Activated CD4-positive, alpha-beta T cell treated with anti-CD3 and anti-CD28 coated beads, Interleukin-2, amount 10 ng/mL, durations not matched to agents 7 days and 5 days (primary cell): ENCODE measurements at regions not wholly inside any gene's neighbourhood (a gene's known extent, or its start where the extent isn't known, plus 50 kb on each side); places are given as distances from the start of the nearest gene placed in this dataset.

Source experiments
- CTCF ChIA-PET: fragments of 350-600 bp; sonication (Branson Sonifier 250); formaldehyde crosslinking; loops from one replicate; lab custom pipeline; 2021; ENCODE audit warnings: antibody characterized with exemption; lab: Charles Lee
- POLR2A ChIA-PET: fragments of 350-600 bp; sonication (Branson Sonifier 250); formaldehyde crosslinking; loops from one replicate; lab custom pipeline; 2021; ENCODE audit warnings: antibody characterized with exemption; lab: Charles Lee
- DNase-seq: peaks from one replicate; pipeline ENCODE4 v3.0.0-alpha.2; 2020
- H3K27ac Mint-ChIP-seq: one replicate; pipeline ENCODE4 v1.8.0; 2021; ENCODE audit warnings: mild to moderate bottlenecking, moderate library complexity, mixed read lengths
- H3K27me3 Mint-ChIP-seq: one replicate; pipeline ENCODE4 v1.8.0; 2021; ENCODE audit warnings: mixed read lengths
- H3K36me3 Mint-ChIP-seq: one replicate; pipeline ENCODE4 v1.8.0; 2021; ENCODE audit warnings: low read depth, mixed read lengths
- H3K4me1 Mint-ChIP-seq: one replicate; pipeline ENCODE4 v1.8.0; 2021; ENCODE audit warnings: mixed read lengths
- H3K4me3 Mint-ChIP-seq: one replicate; pipeline ENCODE4 v1.8.0; 2021; ENCODE audit warnings: mild to moderate bottlenecking, moderate library complexity, mixed read lengths
- H3K9me3 Mint-ChIP-seq: one replicate; pipeline ENCODE4 v1.8.0; 2021; ENCODE audit warnings: mixed read lengths

DNA sequence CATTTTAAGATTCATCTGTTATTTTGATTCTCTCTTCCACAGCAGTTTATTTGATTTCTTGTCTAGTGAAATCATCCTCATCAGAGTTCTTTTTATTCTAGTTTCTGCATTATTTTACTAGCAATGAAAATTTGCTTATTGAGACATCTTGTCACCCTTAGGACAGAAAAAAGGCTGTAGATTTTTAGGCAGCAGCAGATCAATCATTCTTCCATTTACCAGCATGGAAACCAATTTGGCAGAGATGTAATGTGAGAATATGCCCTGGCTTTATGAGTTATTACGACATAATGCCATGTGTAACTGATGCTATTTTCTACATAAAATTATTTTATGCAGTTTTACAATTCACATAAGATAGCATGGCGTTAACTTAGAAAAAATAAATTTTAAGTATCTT is 688.6 kb upstream of the SLC10A2 start:
- H3K4me1 Mint-ChIP-seq, result no peaks in the 10 kb centered on the region
- no peaks in the 10 kb centered on the region for H3K36me3 Mint-ChIP-seq
- no peaks in the 10 kb centered on the region for H3K9me3 Mint-ChIP-seq
- H3K4me3 Mint-ChIP-seq, result no peak overlapping the region
- ChIA-PET POLR2A (no interaction called here), CTCF (no interaction called here)
- no peaks in the 10 kb centered on the region for H3K27me3 Mint-ChIP-seq
- no peak overlapping the region for H3K27ac Mint-ChIP-seq
- no peak for DNase-seq

GRCh38 chr13:103734837-103735236 is 668.6 kb upstream of the SLC10A2 start:
- H3K27ac Mint-ChIP-seq, result no peak overlapping the region
- DNase-seq, result no peak
- CTCF ChIA-PET, result no interaction called here

DNA sequence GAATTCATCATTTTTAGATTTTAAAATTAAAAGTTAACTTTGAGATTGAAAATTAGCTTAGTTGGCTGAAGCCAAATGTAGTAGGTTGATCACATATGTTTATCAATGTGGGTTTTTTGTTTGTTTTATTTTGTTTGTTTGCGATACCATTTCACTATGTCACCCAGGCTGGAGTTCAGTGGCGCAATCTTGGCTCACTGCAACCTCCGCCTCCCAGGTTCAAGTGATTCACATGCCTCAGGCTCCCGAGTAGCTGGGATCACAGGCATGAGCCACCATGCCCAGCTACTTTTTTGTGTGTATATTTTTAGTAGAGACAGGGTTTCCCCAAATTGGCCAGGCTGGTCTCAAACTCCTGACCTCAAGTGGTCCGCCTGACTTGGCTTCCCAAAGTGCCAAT is 665.7 kb upstream of the SLC10A2 start:
- DNase-seq, result no peak
- POLR2A ChIA-PET, result no interaction called here
- no peaks in the 10 kb centered on the region for H3K9me3 Mint-ChIP-seq
- H3K27ac Mint-ChIP-seq, result no peak overlapping the region
- H3K4me1 Mint-ChIP-seq, result no peaks in the 10 kb centered on the region
- H3K4me3 Mint-ChIP-seq, result no peak overlapping the region
- CTCF ChIA-PET, result no interaction called here
- no peaks in the 10 kb centered on the region for H3K36me3 Mint-ChIP-seq
- H3K27me3 Mint-ChIP-seq, result no peaks in the 10 kb centered on the region

More at GRCh38 chr13:103734837-103735236, 668.6 kb upstream of the SLC10A2 start:
- Mint-ChIP-seq H3K9me3 (no peaks in the 10 kb centered on the region), H3K4me1 (no peaks in the 10 kb centered on the region), H3K27me3 (no peaks in the 10 kb centered on the region), H3K4me3 (no peak overlapping the region), H3K36me3 (no peaks in the 10 kb centered on the region)
- POLR2A ChIA-PET, result no interaction called here

DNA sequence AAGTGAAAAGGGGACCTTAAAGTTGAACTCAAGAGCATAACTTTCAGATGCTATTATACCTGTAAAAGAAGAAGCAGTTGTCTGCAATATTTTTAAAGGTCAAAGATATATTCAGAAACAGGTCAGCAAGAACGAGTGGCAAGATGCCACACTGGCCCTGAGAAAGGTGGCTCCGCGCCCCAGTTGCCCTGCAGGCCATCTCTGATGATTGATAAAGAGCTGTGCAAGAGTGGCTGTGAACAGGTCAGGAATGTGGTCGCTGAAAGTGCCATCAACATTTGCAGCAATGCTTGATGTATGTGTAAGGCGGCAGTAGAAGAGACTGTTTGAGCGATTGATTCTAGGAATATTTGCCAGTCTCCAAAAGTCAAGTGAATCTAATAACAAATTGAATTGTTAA is 664.2 kb upstream of the SLC10A2 start:
- Mint-ChIP-seq H3K27ac (no peak overlapping the region), H3K36me3 (no peaks in the 10 kb centered on the region), H3K4me3 (no peak overlapping the region), H3K9me3 (no peaks in the 10 kb centered on the region), H3K27me3 (no peaks in the 10 kb centered on the region), H3K4me1 (no peaks in the 10 kb centered on the region)
- DNase-seq, result no peak
- POLR2A ChIA-PET, result no interaction called here
- CTCF ChIA-PET, result no interaction called here

DNA sequence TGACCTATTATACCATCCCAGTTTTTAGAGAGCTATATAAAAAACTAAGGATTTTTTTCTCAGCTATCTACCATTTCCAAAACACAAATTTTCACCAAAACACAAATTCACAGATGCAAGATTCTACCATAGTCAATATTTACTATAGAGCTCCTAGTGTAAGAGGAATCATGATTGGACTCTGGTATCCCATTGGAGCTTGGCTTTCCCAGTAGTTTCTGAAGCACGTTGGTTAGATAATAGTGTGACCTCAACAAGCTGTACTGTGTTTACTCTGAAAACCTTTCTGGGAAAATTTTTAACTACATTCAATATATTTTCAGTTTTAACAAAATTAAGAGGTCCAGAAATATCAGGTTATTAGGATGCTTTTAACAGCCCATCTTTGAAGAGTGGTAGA is 660.6 kb upstream of the SLC10A2 start:
- Mint-ChIP-seq H3K4me1 (no peaks in the 10 kb centered on the region), H3K4me3 (no peak overlapping the region)

GRCh38 chr13:103716718-103717117 is 650.5 kb upstream of the SLC10A2 start:
- POLR2A ChIA-PET, result no interaction called here
- CTCF ChIA-PET, result no interaction called here
- no peak overlapping the region for H3K4me3 Mint-ChIP-seq
- H3K27me3 Mint-ChIP-seq, result no peaks in the 10 kb centered on the region
- H3K36me3 Mint-ChIP-seq, result no peaks in the 10 kb centered on the region
- peaks cover 7% of the 10 kb centered on the region for H3K9me3 Mint-ChIP-seq
- no peak for DNase-seq
- H3K27ac Mint-ChIP-seq, result no peak overlapping the region
- no peaks in the 10 kb centered on the region for H3K4me1 Mint-ChIP-seq

More for the DNA sequence above, 660.6 kb upstream of the SLC10A2 start:
- CTCF ChIA-PET, result no interaction called here
- Mint-ChIP-seq H3K27me3 (no peaks in the 10 kb centered on the region), H3K9me3 (no peaks in the 10 kb centered on the region), H3K27ac (no peak overlapping the region), H3K36me3 (no peaks in the 10 kb centered on the region)
- POLR2A ChIA-PET, result interaction anchor here (0.5 kb wide), 1 partner anchor 24 kb away, joined by 5 read pairs; no protein-coding TSS in a partner anchor
- no peak for DNase-seq

DNA sequence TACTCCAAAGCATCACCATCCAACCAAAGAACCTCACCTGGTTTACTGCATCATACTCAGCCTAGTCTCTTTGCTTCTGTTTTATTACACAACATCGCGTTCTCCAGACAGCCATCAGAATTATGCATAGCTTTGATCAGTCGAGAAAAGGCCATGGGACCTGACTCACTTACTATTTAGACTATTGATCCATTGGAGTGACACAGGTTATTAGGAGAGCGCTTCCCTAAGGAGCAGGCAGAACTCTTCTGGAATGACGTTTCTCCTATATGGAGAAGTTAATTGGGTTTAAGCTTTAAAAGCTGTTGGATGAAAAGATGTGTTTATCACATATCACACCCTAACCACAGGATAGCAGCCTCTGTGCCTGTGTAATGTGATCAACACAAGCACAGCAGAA is 649.1 kb upstream of the SLC10A2 start:
- H3K36me3 Mint-ChIP-seq, result no peaks in the 10 kb centered on the region
- ChIA-PET POLR2A (no interaction called here), CTCF (no interaction called here)
- no peaks in the 10 kb centered on the region for H3K27me3 Mint-ChIP-seq
- no peaks in the 10 kb centered on the region for H3K4me1 Mint-ChIP-seq
- no peak overlapping the region for H3K4me3 Mint-ChIP-seq
- no peak for DNase-seq
- peaks cover 7% of the 10 kb centered on the region for H3K9me3 Mint-ChIP-seq
- H3K27ac Mint-ChIP-seq, result no peak overlapping the region

GRCh38 chr13:103703246-103703645 is 637.0 kb upstream of the SLC10A2 start:
- DNase-seq, result no peak
- Mint-ChIP-seq H3K9me3 (no peaks in the 10 kb centered on the region), H3K4me1 (no peaks in the 10 kb centered on the region), H3K36me3 (no peaks in the 10 kb centered on the region), H3K27me3 (no peaks in the 10 kb centered on the region), H3K27ac (no peak overlapping the region), H3K4me3 (no peak overlapping the region)
- POLR2A ChIA-PET, result interaction anchor here (0.7 kb wide), 1 partner anchor 23 kb away, joined by 5 read pairs; no protein-coding TSS in a partner anchor
- CTCF ChIA-PET, result interaction anchor here (0.6 kb wide), 1 partner anchor 305 kb away, joined by 6 read pairs; no protein-coding TSS in a partner anchor

DNA sequence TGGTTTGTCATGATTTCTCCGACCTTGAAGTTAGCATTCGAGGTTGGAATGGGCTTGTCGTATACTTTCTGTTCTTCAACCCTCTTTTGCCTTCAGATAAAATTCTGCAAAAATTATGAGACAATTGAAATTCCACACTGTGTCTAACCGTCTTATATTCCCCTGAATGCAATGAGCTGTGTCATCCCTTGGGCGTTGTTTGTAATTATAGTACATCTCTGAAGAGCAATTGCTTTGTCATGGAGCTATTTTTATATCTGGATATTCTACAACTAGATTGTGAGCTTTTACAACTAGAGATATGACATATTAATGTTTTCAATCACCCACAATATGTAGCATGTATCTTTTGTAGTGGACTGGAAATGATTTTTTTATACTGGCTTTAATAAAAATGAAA is 631.8 kb upstream of the SLC10A2 start:
- DNase-seq, result no peak
- no peaks in the 10 kb centered on the region for H3K27me3 Mint-ChIP-seq
- no peaks in the 10 kb centered on the region for H3K9me3 Mint-ChIP-seq
- H3K4me3 Mint-ChIP-seq, result no peak overlapping the region
- H3K27ac Mint-ChIP-seq, result no peak overlapping the region
- CTCF ChIA-PET, result interaction anchor here (0.7 kb wide), 1 partner anchor 9 kb away, joined by 3 read pairs; no protein-coding TSS in a partner anchor
- H3K4me1 Mint-ChIP-seq, result no peaks in the 10 kb centered on the region
- POLR2A ChIA-PET, result no interaction called here
- no peaks in the 10 kb centered on the region for H3K36me3 Mint-ChIP-seq

- POLR2A ChIA-PET, result no interaction called here
- H3K36me3 Mint-ChIP-seq, result no peaks in the 10 kb centered on the region
- CTCF ChIA-PET, result no interaction called here
- no peak overlapping the region for H3K4me3 Mint-ChIP-seq
- H3K27ac Mint-ChIP-seq, result no peak overlapping the region
- no peaks in the 10 kb centered on the region for H3K4me1 Mint-ChIP-seq
- H3K9me3 Mint-ChIP-seq, result no peaks in the 10 kb centered on the region
- DNase-seq, result no peak
- H3K27me3 Mint-ChIP-seq, result no peaks in the 10 kb centered on the region
Measured at GRCh38 chr13:103695320-103695719, 629.1 kb upstream of the SLC10A2 start.

DNA sequence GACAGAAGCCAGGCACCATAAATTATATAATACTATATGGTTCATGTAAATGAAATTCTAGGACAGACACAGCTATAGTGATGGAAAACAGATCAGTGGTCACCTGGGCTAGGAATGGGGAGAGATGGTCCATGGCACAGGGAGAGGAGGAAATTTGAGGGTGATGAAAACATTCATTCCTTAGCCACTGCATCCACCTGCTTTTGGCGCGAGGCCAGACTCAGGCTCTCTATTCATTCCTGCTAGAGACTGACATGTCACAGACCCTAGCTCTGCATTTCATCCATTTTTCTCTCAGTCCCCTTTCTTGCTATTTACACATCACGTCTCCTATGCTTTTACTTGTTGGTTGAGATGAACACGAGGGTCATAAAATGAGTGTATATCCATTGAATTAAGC is 628.3 kb upstream of the SLC10A2 start:
- no peak overlapping the region for H3K4me3 Mint-ChIP-seq
- no peak for DNase-seq
- H3K27me3 Mint-ChIP-seq, result no peaks in the 10 kb centered on the region
- no peaks in the 10 kb centered on the region for H3K36me3 Mint-ChIP-seq
- H3K9me3 Mint-ChIP-seq, result no peaks in the 10 kb centered on the region
- no peaks in the 10 kb centered on the region for H3K4me1 Mint-ChIP-seq
- ChIA-PET CTCF (no interaction called here), POLR2A (no interaction called here)
- no peak overlapping the region for H3K27ac Mint-ChIP-seq

GRCh38 chr13:103694033-103694432 is 627.8 kb upstream of the SLC10A2 start:
- Mint-ChIP-seq H3K27me3 (no peaks in the 10 kb centered on the region), H3K4me1 (no peaks in the 10 kb centered on the region)
- CTCF ChIA-PET, result no interaction called here

GRCh38 chr13:103692442-103692841 is 626.2 kb upstream of the SLC10A2 start:
- Mint-ChIP-seq H3K4me1 (no peaks in the 10 kb centered on the region), H3K27me3 (no peaks in the 10 kb centered on the region), H3K4me3 (no peak overlapping the region), H3K36me3 (no peaks in the 10 kb centered on the region), H3K9me3 (no peaks in the 10 kb centered on the region), H3K27ac (no peak overlapping the region)
- no peak for DNase-seq
- POLR2A ChIA-PET, result no interaction called here
- CTCF ChIA-PET, result no interaction called here

More at GRCh38 chr13:103694033-103694432, 627.8 kb upstream of the SLC10A2 start:
- H3K36me3 Mint-ChIP-seq, result no peaks in the 10 kb centered on the region
- no peak for DNase-seq
- no peak overlapping the region for H3K27ac Mint-ChIP-seq
- POLR2A ChIA-PET, result no interaction called here
- H3K9me3 Mint-ChIP-seq, result no peaks in the 10 kb centered on the region
- H3K4me3 Mint-ChIP-seq, result no peak overlapping the region

DNA sequence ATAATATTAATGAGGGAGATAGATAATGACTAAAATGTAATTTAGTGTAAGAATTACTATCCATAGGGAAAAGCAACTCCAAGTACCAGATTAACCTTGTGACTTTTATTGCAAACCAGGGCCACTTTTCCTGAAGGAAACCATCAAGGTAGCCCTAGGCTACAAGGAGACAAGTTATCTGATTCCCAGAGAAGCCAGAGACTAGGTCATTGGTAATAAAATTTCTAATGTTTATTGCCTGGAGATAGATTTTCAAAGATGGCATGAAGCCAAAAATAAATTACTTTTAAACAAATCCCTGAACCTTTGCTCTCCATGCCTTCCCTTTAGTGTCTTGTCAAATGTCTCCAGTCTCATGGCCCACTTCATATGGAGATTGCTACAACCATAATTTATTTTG is 610.1 kb upstream of the SLC10A2 start:
- H3K9me3 Mint-ChIP-seq, result no peaks in the 10 kb centered on the region
- H3K27me3 Mint-ChIP-seq, result no peaks in the 10 kb centered on the region
- no peak overlapping the region for H3K27ac Mint-ChIP-seq
- ChIA-PET POLR2A (no interaction called here), CTCF (no interaction called here)
- H3K4me3 Mint-ChIP-seq, result no peak overlapping the region
- DNase-seq, result no peak
- no peaks in the 10 kb centered on the region for H3K4me1 Mint-ChIP-seq
- H3K36me3 Mint-ChIP-seq, result no peaks in the 10 kb centered on the region
